HG03196 (cell line): ENCODE measurements at regions not wholly inside any gene's neighbourhood (a gene's known extent, or its start where the extent isn't known, plus 50 kb on each side); places are given as distances from the start of the nearest gene placed in this dataset.
"Not testable (repeated sequence)": the region's sequence is repeated elsewhere in the genome, so short reads cannot be mapped to it uniquely, and the experiment has no call there.

Experiments
- ATAC-seq: cut with Tn5 transposase; IDR thresholded peaks from one replicate; pipeline ENCODE4 v1.9.1; 2021; ENCODE audit not compliant: unreplicated experiment

- ATAC-seq, result no peak
Measured at GRCh38 chr3:70658513-70659310, 346.3 kb upstream of the MDFIC2 start.

- ATAC-seq, result no peak
Measured at GRCh38 chr3:70657454-70657853, 345.0 kb upstream of the MDFIC2 start.

GRCh38 chr3:70647823-70648222 lies 335.4 kb upstream of the MDFIC2 start:
- ATAC-seq, result no peak

GRCh38 chr3:70647094-70647493 lies 334.7 kb upstream of the MDFIC2 start:
- ATAC-seq, result no peak

- no peak for ATAC-seq
Measured at GRCh38 chr3:70646635-70647034, 334.2 kb upstream of the MDFIC2 start.

- ATAC-seq, result no peak
Measured at GRCh38 chr3:70640481-70640880, 328.0 kb upstream of the MDFIC2 start.

GRCh38 chr3:70635301-70635700 lies 322.9 kb upstream of the MDFIC2 start:
- ATAC-seq, result no peak

GRCh38 chr3:70631716-70632307 lies 319.4 kb upstream of the MDFIC2 start:
- no peak for ATAC-seq

- ATAC-seq, result no peak
Measured at GRCh38 chr3:70621451-70621850, 309.0 kb upstream of the MDFIC2 start.

- no peak for ATAC-seq
Measured at GRCh38 chr3:70620956-70621355, 308.5 kb upstream of the MDFIC2 start.

GRCh38 chr3:70620367-70620766 lies 307.9 kb upstream of the MDFIC2 start:
- no peak for ATAC-seq

GRCh38 chr3:70618151-70618550 lies 305.7 kb upstream of the MDFIC2 start:
- ATAC-seq, result no peak

GRCh38 chr3:70617349-70617748 lies 304.9 kb upstream of the MDFIC2 start:
- not testable (repeated sequence) for ATAC-seq

GRCh38 chr3:70615286-70615685 lies 302.8 kb upstream of the MDFIC2 start:
- no peak for ATAC-seq

- ATAC-seq, result no peak
Measured at GRCh38 chr3:70614111-70614510, 301.7 kb upstream of the MDFIC2 start.

GRCh38 chr3:70612920-70613319 lies 300.5 kb upstream of the MDFIC2 start:
- no peak for ATAC-seq

- not testable (repeated sequence) for ATAC-seq
Measured at GRCh38 chr3:70611667-70612277, 299.3 kb upstream of the MDFIC2 start.

- no peak for ATAC-seq
Measured at GRCh38 chr3:70608434-70608833, 296.0 kb upstream of the MDFIC2 start.

GRCh38 chr3:70607469-70607868 lies 295.0 kb upstream of the MDFIC2 start:
- no peak for ATAC-seq

- no peak for ATAC-seq
Measured at GRCh38 chr3:70606018-70606417, 293.6 kb upstream of the MDFIC2 start.

- no peak for ATAC-seq
Measured at GRCh38 chr3:70603103-70603502, 290.7 kb upstream of the MDFIC2 start.

GRCh38 chr3:70597312-70597711 lies 284.9 kb upstream of the MDFIC2 start:
- ATAC-seq, result no peak
